ENCODE measurements at regions not wholly inside any gene's neighbourhood (a gene's known extent, or its start where the extent isn't known, plus 50 kb on each side); places are given as distances from the start of the nearest gene placed in this dataset.

DNA sequence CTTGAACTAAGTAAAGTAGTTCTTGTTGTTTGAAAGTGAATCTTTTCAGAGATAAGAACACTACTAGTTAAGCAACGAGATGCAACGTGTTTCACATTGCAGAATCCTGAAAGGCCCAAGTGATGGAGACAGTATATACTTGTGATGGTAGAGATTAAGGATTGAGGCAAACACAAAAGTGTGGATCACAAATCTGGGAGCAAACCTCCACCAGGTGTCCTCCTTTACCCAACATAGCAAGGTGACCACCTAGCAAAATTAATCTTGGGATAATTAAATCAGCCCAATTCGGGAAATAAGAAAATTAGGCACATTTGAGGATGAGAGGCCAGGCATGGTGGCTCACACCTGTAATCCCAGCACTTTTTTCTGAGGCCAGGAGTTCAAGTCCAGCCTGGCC is 563.9 kb downstream of the DACH1 start:
- TF ChIP-seq, protein P1, sequence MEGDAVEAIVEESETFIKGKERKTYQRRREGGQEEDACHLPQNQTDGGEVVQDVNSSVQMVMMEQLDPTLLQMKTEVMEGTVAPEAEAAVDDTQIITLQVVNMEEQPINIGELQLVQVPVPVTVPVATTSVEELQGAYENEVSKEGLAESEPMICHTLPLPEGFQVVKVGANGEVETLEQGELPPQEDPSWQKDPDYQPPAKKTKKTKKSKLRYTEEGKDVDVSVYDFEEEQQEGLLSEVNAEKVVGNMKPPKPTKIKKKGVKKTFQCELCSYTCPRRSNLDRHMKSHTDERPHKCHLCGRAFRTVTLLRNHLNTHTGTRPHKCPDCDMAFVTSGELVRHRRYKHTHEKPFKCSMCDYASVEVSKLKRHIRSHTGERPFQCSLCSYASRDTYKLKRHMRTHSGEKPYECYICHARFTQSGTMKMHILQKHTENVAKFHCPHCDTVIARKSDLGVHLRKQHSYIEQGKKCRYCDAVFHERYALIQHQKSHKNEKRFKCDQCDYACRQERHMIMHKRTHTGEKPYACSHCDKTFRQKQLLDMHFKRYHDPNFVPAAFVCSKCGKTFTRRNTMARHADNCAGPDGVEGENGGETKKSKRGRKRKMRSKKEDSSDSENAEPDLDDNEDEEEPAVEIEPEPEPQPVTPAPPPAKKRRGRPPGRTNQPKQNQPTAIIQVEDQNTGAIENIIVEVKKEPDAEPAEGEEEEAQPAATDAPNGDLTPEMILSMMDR (IDR thresholded peaks at IDR 0.05; ENCODE audit: insufficient read depth, low read depth, low read length) = no peak
- TF ChIP-seq EZH2 (IDR thresholded peaks at IDR 0.05; ENCODE audit: insufficient read depth, low read length) = no peak

Data from astrocyte (in vitro differentiated cells and primary cell).